ENCODE measurements at regions not wholly inside any gene's neighbourhood (a gene's known extent, or its start where the extent isn't known, plus 50 kb on each side); places are given as distances from the start of the nearest gene placed in this dataset.

DNA sequence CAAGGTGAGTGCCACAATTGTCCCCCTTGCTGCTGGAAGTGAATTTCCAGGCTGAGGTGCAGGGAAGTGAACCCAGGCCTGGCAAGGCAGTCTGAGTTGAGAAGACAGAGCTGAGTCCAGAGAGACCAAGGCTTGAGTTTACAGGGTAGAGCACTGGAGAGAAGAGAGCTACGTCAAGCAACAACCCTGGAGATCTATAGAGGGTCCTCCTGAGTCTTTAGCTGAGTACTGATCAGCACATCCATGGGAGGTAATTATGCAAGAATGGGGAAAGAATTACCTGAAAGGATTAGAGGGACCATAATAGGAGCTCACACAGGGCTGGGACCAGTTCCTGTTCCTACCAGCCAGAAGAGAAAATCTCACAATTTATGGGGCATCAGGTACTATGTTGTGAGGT, 190.7 kb downstream of the NEDD1 start:
- no peak for DNase-seq

DNA sequence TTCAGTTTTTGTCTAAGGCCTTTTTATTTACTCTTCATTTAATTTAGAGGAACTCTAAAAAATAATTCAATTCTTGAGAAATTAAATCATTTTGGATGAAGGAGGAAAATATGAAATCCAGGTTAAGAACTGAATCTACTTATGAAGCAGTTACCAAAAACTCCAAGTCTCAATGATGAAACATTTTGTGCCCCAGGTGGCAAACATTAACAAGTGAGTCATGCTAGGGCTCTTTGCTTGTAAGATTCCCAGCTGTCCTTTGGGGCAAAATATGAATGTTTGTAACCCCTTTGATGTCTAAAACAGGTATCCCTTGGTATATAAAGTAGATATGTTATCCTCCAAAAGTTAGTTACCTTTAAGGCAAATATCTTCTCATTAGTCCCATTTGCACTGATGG, 202.4 kb downstream of the NEDD1 start:
- no peak for DNase-seq

- no peak for DNase-seq
These were observed 205.1 kb downstream of the NEDD1 start for GRCh38 chr12:97112136-97112535.

DNA sequence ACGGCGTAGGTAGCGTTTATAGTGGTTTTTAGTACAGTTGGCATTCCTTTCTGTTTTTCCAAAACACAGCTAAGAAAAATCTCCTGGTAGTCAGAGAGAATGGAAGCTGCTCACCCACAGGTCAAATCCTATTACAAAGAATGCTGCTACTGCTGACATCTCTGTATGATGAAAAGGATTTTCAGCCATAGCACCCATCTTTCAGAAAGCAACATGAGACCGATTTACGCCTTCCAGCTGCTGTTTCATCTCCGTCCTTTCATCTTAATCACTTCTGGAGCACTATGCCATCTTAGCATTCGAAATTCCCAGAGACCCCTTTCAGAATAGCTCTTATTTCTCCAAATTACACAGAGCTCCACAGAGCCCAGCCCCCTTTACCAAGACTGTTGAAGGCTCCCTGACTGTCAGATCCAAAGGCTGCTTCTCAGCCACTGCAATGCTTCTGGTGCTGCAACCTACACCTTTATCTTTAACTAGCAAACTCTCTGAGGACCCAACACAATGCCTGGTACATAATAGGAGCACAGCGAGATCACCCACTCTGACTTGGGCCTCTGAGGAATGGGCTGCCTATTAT, 211.8 kb downstream of the NEDD1 start:
- DNase-seq = no peak

- no peak for DNase-seq
These were observed 220.0 kb downstream of the NEDD1 start for GRCh38 chr12:97127061-97127460.

GRCh38 chr12:97131220-97131981, 224.3 kb downstream of the NEDD1 start:
- no peak for DNase-seq

GRCh38 chr12:97132270-97132669, 225.2 kb downstream of the NEDD1 start:
- no peak for DNase-seq

DNA sequence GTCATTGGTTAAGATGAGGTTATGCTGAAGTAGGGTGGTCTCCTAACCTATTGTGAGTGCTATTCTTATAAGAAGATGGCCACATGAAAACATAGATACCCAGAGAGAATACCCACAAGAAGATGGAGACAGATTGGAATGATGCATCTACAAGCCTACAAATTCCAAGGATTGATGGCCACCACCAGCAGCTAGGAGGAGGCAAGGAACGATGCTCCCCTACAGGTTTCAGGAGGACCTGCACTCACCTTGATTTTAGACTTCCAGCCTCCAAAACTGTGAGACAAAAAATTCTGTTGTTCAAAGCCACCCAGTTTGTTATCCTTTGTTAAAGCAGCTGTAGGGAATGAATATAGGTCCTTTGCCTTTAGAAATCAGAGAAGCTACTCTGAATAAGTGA, 227.4 kb downstream of the NEDD1 start:
- no peak for DNase-seq

DNA sequence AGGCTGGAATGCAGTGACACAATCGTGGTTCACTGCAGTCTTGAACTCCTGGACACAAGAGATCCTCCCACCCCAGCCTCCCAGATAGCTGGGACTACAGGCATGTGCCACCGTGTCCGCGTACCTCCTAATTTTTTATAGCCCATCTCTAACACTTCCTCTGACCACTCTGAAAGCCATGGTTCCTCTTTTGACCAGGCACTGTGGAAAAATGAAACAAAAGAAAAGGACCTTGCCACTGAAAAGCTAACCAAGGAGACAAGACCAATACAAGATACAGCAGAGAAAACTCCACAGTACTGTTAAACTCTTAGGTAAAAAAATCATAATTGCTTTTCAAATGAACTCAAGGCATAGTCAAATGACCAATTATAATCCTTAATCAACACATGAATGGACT, 233.3 kb downstream of the NEDD1 start:
- no peak for DNase-seq

- DNase-seq = no peak
These were observed 235.8 kb downstream of the NEDD1 start for GRCh38 chr12:97142737-97143410.

- peak; percentile 42 to 79 for DNase-seq
These were observed 242.0 kb downstream of the NEDD1 start for GRCh38 chr12:97148941-97149559.

GRCh38 chr12:97151481-97151880, 244.4 kb downstream of the NEDD1 start:
- DNase-seq = no peak

DNA sequence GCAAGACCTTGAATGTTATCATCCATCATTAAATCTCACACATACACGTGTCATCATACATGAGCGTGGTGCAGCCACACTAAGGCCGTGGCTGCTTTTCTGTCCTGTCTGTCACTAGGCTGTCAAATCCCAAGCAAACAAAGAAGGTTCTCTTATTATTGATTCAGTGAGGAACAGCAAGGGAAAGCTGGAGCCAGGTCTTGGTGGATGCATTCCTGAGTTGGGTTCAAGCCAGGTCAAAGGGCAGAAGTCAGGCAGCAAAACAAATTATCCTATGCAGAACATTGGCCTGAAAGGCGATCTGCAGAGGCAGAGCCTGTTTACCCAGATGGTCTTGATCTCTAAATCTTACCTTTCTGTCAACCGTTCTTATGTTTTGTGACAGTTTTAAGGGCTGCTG, 252.3 kb downstream of the NEDD1 start:
- no peak for DNase-seq

GRCh38 chr12:97160277-97160676, 253.2 kb downstream of the NEDD1 start:
- DNase-seq = no peak

DNA sequence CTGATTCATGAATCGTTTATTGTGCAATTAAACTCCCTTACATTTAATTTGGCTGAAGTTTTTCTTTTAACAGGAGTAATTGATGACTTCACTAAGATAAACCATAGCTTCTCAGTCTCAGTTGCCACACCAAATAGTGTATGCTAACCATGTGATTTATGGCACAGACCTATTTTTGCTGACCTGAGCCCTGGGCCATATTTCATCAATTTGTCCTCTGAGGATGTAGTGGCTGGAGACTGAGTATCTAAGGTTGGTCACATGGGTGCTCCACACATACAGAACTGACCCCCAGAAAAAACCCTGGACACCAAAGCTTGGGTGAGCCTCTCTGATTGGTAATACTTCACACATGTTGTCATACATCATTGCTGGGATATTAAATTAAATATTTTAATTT, 255.1 kb downstream of the NEDD1 start:
- no peak for DNase-seq

- DNase-seq = no peak
These were observed 257.9 kb downstream of the NEDD1 start for GRCh38 chr12:97164936-97165335.

- DNase-seq = peak; percentile 7 to 26
These were observed 260.5 kb downstream of the NEDD1 start for GRCh38 chr12:97167598-97167997.

GRCh38 chr12:97168804-97169203, 261.7 kb downstream of the NEDD1 start:
- DNase-seq = no peak

GRCh38 chr12:97169889-97170567, 263.0 kb downstream of the NEDD1 start:
- DNase-seq = no peak

GRCh38 chr12:97173688-97174410, 266.8 kb downstream of the NEDD1 start:
- no peak for DNase-seq

- DNase-seq = no peak
These were observed 270.4 kb downstream of the NEDD1 start for GRCh38 chr12:97177481-97177880.

DNA sequence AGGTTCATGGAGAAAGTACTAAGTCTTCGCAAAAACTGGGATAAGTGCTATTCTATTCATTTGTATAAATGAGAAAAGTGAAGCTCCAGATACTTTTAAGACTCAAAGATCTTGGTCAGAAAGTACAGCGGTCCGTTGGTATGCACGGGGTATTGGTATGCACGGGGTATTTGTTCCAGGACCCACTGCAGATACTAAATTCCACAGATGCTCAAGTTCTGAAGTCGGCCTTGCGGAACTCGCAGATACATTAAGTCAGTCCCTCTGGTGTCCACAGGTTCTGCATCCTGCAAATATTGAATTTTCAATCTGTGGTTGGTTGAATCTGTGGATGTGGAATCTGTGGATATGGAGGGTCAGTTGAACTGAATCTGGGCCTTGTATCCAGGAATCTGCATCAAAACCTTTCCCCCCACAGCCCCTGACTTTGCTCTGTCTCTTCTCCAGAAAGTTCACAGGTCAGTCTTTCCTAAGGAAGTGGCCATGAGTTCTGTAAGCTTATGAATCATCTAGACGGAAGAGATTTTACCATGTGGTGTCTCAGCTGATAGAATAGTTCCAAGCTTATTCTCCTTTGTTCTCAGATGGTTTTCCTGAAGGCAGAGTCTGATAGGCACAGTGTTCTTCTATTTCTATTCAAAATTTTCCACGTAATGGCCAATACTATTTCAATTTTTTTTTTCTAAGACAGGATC, 274.7 kb downstream of the NEDD1 start:
- DNase-seq = no peak

Data from inflammatory macrophage treated with lipopolysaccharide for 1 hour (primary cell).